Vagina (tissue), 2 donors: ENCODE measurements at regions not wholly inside any gene's neighbourhood (a gene's known extent, or its start where the extent isn't known, plus 50 kb on each side); places are given as distances from the start of the nearest gene placed in this dataset.

Experiments
- DNase-seq, 2 donors: peaks; one replicate each; pipeline ENCODE4 v3.0.0-alpha.2; 2017; ENCODE audit errors: extremely low spot score in 2 of 2
- H3K27ac ChIP-seq: fragments of 200-600 bp; sonication (generic); one replicate; pipeline ENCODE4 v1.5.1; 2019
- H3K27me3 ChIP-seq: fragments of 200-600 bp; sonication (generic); one replicate; pipeline ENCODE4 v1.5.1; 2019
- H3K36me3 ChIP-seq, 2 donors: fragments of 200-600 bp; sonication (generic); one replicate each; pipeline ENCODE4 v1.5.1; 2017 to 2019
- H3K4me1 ChIP-seq: fragments of 200-600 bp; sonication (generic); one replicate; pipeline ENCODE4 v1.5.1; 2019
- H3K4me3 ChIP-seq, 2 donors: fragments of 200-600 bp; sonication (generic); 1 replicate in 1 of 2; 2 replicates in 1 of 2; pipeline ENCODE4 v1.5.1; 2016 to 2019
- H3K9me3 ChIP-seq: fragments of 200-600 bp; sonication (generic); one replicate; pipeline ENCODE4 v1.5.1; 2019
- CTCF ChIP-seq, 3 experiments: fragments of 450-650 bp in 2 of 3; fragments of 200-600 bp in 1 of 3; sonication (generic) in 1 of 3; IDR thresholded peaks; one replicate each; pipeline ENCODE4 v1.5.1; 2017 to 2019; ENCODE audit warnings: antibody characterized with exemption in 3 of 3, mild to moderate bottlenecking in 2 of 3, moderate library complexity in 2 of 3
- POLR2A ChIP-seq, 2 donors: fragments of 450-650 bp; IDR thresholded peaks; one replicate each; pipeline ENCODE4 v1.6.1; 2017; ENCODE audit warnings: antibody characterized with exemption in 2 of 2, mild to moderate bottlenecking in 2 of 2, moderate library complexity in 2 of 2
- POLR2AphosphoS5 ChIP-seq, 2 donors: sonication (generic); formaldehyde crosslinking; IDR thresholded peaks; one replicate each; pipeline ENCODE4 v1.9.0; 2017; ENCODE audit warnings: antibody characterized with exemption in 2 of 2, mild to moderate bottlenecking in 2 of 2, low read depth in 1 of 2; ENCODE audit not compliant: insufficient read depth in 1 of 2
- intact Hi-C: fragments of 100-400 bp; cut with DNase I; formaldehyde crosslinking; loops from one replicate; pipeline ENCODE4 v1.15.1; 2023

- Histone ChIP-seq H3K9me3 (no peaks in the 10 kb centered on the region), H3K36me3 (no peaks in the 10 kb centered on the region), H3K4me1 (no peaks in the 10 kb centered on the region), H3K4me3 (no peak overlapping the region), H3K27ac (no peak overlapping the region), H3K27me3 (no peaks in the 10 kb centered on the region)
- intact Hi-C loops: no loop called here
- DNase-seq: no peak
- no peak for TF ChIP-seq POLR2A (IDR thresholded peaks at IDR 0.05)
- no peak for TF ChIP-seq POLR2AphosphoS5 (IDR thresholded peaks at IDR 0.05; ENCODE audit: insufficient read depth in 1 of 2, low read depth in 1 of 2)
- no peak for TF ChIP-seq CTCF (IDR thresholded peaks at IDR 0.05)
These were observed 125.8 kb downstream of the MED10 start for GRCh38 chr5:6252581-6252980.

- no peak for DNase-seq
- Histone ChIP-seq H3K36me3 (no peaks in the 10 kb centered on the region), H3K4me1 (no peaks in the 10 kb centered on the region), H3K9me3 (no peaks in the 10 kb centered on the region), H3K27me3 (no peaks in the 10 kb centered on the region), H3K4me3 (no peak overlapping the region), H3K27ac (no peak overlapping the region)
- TF ChIP-seq POLR2A (IDR thresholded peaks at IDR 0.05): no peak
- TF ChIP-seq CTCF (IDR thresholded peaks at IDR 0.05): no peak
- TF ChIP-seq POLR2AphosphoS5 (IDR thresholded peaks at IDR 0.05; ENCODE audit: insufficient read depth in 1 of 2, low read depth in 1 of 2): no peak
- intact Hi-C loops: no loop called here
These were observed 126.7 kb downstream of the MED10 start for GRCh38 chr5:6251565-6252102.

GRCh38 chr5:6250121-6250520 is 128.2 kb downstream of the MED10 start:
- H3K4me1 ChIP-seq: no peaks in the 10 kb centered on the region
- H3K27me3 ChIP-seq: no peaks in the 10 kb centered on the region
- intact Hi-C loops: no loop called here
- H3K4me3 ChIP-seq: no peak overlapping the region
- H3K27ac ChIP-seq: no peak overlapping the region
- H3K9me3 ChIP-seq: no peaks in the 10 kb centered on the region
- TF ChIP-seq CTCF (IDR thresholded peaks at IDR 0.05) (no peak), POLR2A (IDR thresholded peaks at IDR 0.05) (no peak), POLR2AphosphoS5 (IDR thresholded peaks at IDR 0.05; ENCODE audit: insufficient read depth in 1 of 2, low read depth in 1 of 2) (no peak)
- no peak for DNase-seq
- H3K36me3 ChIP-seq: no peaks in the 10 kb centered on the region

GRCh38 chr5:6248132-6248531 is 130.2 kb downstream of the MED10 start:
- H3K4me1 ChIP-seq: no peaks in the 10 kb centered on the region
- H3K27ac ChIP-seq: no peak overlapping the region
- no peaks in the 10 kb centered on the region for H3K36me3 ChIP-seq
- DNase-seq: no peak
- H3K4me3 ChIP-seq: no peak overlapping the region
- no peak for TF ChIP-seq POLR2A (IDR thresholded peaks at IDR 0.05)
- TF ChIP-seq POLR2AphosphoS5 (IDR thresholded peaks at IDR 0.05; ENCODE audit: insufficient read depth in 1 of 2, low read depth in 1 of 2): no peak
- no peak for TF ChIP-seq CTCF (IDR thresholded peaks at IDR 0.05)
- no peaks in the 10 kb centered on the region for H3K27me3 ChIP-seq
- H3K9me3 ChIP-seq: no peaks in the 10 kb centered on the region
- intact Hi-C loops: no loop called here

- TF ChIP-seq POLR2AphosphoS5 (IDR thresholded peaks at IDR 0.05; ENCODE audit: insufficient read depth in 1 of 2, low read depth in 1 of 2): no peak
- no peak for TF ChIP-seq POLR2A (IDR thresholded peaks at IDR 0.05)
- TF ChIP-seq CTCF (IDR thresholded peaks at IDR 0.05): no peak
- H3K27me3 ChIP-seq: no peaks in the 10 kb centered on the region
These were observed 131.4 kb downstream of the MED10 start for GRCh38 chr5:6246820-6247437.

More at GRCh38 chr5:6246820-6247437, 131.4 kb downstream of the MED10 start:
- Histone ChIP-seq H3K36me3 (no peaks in the 10 kb centered on the region), H3K4me3 (no peak overlapping the region), H3K9me3 (no peaks in the 10 kb centered on the region), H3K4me1 (no peaks in the 10 kb centered on the region), H3K27ac (no peak overlapping the region)
- intact Hi-C loops: no loop called here
- DNase-seq: no peak
